Panc1 (cell line): ENCODE measurements at regions not wholly inside any gene's neighbourhood (a gene's known extent, or its start where the extent isn't known, plus 50 kb on each side); places are given as distances from the start of the nearest gene placed in this dataset.

Source experiments
- ATAC-seq: fragments of 200-7000 bp; cut with Tn5 transposase; 2 replicates; pipeline ENCODE4 v1.9.1; 2020; ENCODE audit warnings: mild to moderate bottlenecking, moderate library complexity
- BruUV-seq: library from RNA; stranded (reverse); fragments of 400-500 nt; replicated peaks from 2 replicates; lab custom pipeline; 2021; lab: Mats Ljungman, UMichigan
- CTCF ChIA-PET: fragments of 300-600 bp; sonication (Branson Sonifier 250); formaldehyde crosslinking; loops from one replicate; lab custom pipeline; 2022; ENCODE audit warnings: antibody characterized with exemption; lab: Charles Lee
- POLR2A ChIA-PET: fragments of 300-600 bp; sonication (Branson Sonifier 250); formaldehyde crosslinking; loops from one replicate; lab custom pipeline; 2022; ENCODE audit warnings: antibody characterized with exemption; lab: Charles Lee
- DNase-seq: peaks from one replicate; pipeline ENCODE4 v3.0.0-alpha.2; 2010; ENCODE audit warnings: low read depth, low spot score
- H3K27ac ChIP-seq: 2 replicates; pipeline ENCODE4 v1.5.1; 2011; ENCODE audit warnings: mild to moderate bottlenecking, low read length, inconsistent platforms
- H3K27me3 ChIP-seq: fragments of 200-500 bp; sonication (Bioruptor generic); 2 replicates; pipeline ENCODE4 v1.6.0; 2014; ENCODE audit warnings: low read length, inconsistent platforms; ENCODE audit not compliant: control insufficient read depth, insufficient read depth
- H3K36me3 ChIP-seq: fragments of 200-500 bp; sonication (Bioruptor generic); 2 replicates; pipeline ENCODE4 v1.5.1; 2014; ENCODE audit warnings: inconsistent platforms, mild to moderate bottlenecking, low read length, moderate library complexity; ENCODE audit not compliant: control insufficient read depth, insufficient read depth
- H3K4me1 ChIP-seq: 2 replicates; pipeline ENCODE4 v1.5.1; 2011; ENCODE audit warnings: inconsistent platforms, mild to moderate bottlenecking, low read length, moderate library complexity; ENCODE audit not compliant: control insufficient read depth, insufficient read depth
- H3K4me3 ChIP-seq, 2 experiments: 2 replicates each; pipeline ENCODE4 v1.5.1; 2011 to 2012; ENCODE audit warnings: low read depth in 2 of 2, low read length in 2 of 2, mild to moderate bottlenecking in 2 of 2, inconsistent platforms in 1 of 2, moderate library complexity in 1 of 2
- H3K9me3 ChIP-seq: fragments of 200-500 bp; sonication (Bioruptor generic); 2 replicates; pipeline ENCODE4 v1.5.1; 2014; ENCODE audit warnings: low read depth, mild to moderate bottlenecking, inconsistent platforms, low read length, moderate library complexity; ENCODE audit not compliant: control insufficient read depth, insufficient read depth
- POLR2AphosphoS5 ChIP-seq: IDR thresholded peaks from 2 replicates; pipeline ENCODE4 v1.6.1; 2012; ENCODE audit warnings: mild to moderate bottlenecking, low read depth, low read length, moderate library complexity
- SIN3A ChIP-seq: IDR thresholded peaks from 2 replicates; pipeline ENCODE4 v1.6.1; 2012; ENCODE audit warnings: low read depth, mild to moderate bottlenecking, low read length, moderate library complexity, borderline replicate concordance; ENCODE audit not compliant: insufficient read depth
- TCF7L2 ChIP-seq: IDR thresholded peaks from 2 replicates; pipeline ENCODE4 v1.6.1; 2011; ENCODE audit warnings: mild to moderate bottlenecking, low read depth, low read length, inconsistent platforms
- in situ Hi-C: cut with HindIII; loops from 2 replicates; pipeline ENCODE4 v1.10.0; 2016; ENCODE audit warnings: low sequenced_read_pairs, low pct_unique_long_range_greater_than_20kb
- intact Hi-C: fragments of 100-400 bp; cut with micrococcal nuclease; formaldehyde crosslinking; loops from one replicate; pipeline ENCODE4 v1.10.0; 2022; ENCODE audit not compliant: unreplicated experiment
- TF ChIP-seq, protein P1 (sequence below): fragments of 450-650 bp; IDR thresholded peaks from 2 replicates; pipeline ENCODE4 v1.5.1; 2017; ENCODE audit warnings: mild to moderate bottlenecking
- TF ChIP-seq, protein P2 (sequence below), 2 experiments: IDR thresholded peaks; 2 replicates each; pipeline ENCODE4 v1.6.1; 2011 to 2012; ENCODE audit warnings: low read depth in 2 of 2, control low read depth in 1 of 2, low read length in 1 of 2, mild to moderate bottlenecking in 1 of 2, moderate library complexity in 1 of 2; ENCODE audit not compliant: insufficient read depth in 1 of 2

DNA sequence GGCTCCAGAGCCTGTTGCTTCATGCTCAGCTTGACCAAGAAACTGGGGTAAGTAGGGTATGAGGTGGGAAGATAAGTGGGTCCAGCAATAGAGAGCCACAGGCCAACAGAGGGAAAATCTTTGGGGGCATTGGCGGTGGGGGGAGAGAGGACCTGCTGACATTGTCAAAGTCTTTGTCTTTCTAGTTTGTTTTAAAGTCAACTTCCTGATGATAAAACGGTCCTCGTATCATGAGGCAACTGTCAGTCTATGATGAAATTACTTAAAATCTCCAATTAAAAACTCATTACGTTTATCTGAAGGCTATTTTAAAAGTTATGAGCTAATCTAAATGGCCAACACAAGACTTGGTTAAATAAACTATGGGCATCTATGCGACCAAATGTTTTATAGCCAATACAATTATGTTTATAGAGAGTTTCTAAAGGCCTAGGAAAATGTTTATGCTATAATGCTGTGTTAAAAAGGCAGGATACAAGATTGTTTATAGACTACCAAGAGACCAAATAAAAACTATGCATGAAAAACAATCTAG lies 84.4 kb upstream of the CD28 start:
- intact Hi-C loops, result no loop called here
- ChIA-PET CTCF (no interaction called here), POLR2A (no interaction called here)
- no peak for ATAC-seq
- Histone ChIP-seq H3K27me3 (no peaks in the 10 kb centered on the region), H3K36me3 (no peaks in the 10 kb centered on the region), H3K27ac (no peak overlapping the region), H3K4me1 (peaks cover 3% of the 10 kb centered on the region; the same call in 1 of the 2 replicates), H3K9me3 (no peaks in the 10 kb centered on the region), H3K4me3 (no peak overlapping the region)
- no peak for DNase-seq
- in situ Hi-C loops, result no loop called here
- no TSS peak for BruUV-seq
- TF ChIP-seq POLR2AphosphoS5 (no peak), SIN3A (no peak), TCF7L2 (no peak)
- TF ChIP-seq, protein P1, sequence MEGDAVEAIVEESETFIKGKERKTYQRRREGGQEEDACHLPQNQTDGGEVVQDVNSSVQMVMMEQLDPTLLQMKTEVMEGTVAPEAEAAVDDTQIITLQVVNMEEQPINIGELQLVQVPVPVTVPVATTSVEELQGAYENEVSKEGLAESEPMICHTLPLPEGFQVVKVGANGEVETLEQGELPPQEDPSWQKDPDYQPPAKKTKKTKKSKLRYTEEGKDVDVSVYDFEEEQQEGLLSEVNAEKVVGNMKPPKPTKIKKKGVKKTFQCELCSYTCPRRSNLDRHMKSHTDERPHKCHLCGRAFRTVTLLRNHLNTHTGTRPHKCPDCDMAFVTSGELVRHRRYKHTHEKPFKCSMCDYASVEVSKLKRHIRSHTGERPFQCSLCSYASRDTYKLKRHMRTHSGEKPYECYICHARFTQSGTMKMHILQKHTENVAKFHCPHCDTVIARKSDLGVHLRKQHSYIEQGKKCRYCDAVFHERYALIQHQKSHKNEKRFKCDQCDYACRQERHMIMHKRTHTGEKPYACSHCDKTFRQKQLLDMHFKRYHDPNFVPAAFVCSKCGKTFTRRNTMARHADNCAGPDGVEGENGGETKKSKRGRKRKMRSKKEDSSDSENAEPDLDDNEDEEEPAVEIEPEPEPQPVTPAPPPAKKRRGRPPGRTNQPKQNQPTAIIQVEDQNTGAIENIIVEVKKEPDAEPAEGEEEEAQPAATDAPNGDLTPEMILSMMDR, result no peak
- TF ChIP-seq, protein P2, sequence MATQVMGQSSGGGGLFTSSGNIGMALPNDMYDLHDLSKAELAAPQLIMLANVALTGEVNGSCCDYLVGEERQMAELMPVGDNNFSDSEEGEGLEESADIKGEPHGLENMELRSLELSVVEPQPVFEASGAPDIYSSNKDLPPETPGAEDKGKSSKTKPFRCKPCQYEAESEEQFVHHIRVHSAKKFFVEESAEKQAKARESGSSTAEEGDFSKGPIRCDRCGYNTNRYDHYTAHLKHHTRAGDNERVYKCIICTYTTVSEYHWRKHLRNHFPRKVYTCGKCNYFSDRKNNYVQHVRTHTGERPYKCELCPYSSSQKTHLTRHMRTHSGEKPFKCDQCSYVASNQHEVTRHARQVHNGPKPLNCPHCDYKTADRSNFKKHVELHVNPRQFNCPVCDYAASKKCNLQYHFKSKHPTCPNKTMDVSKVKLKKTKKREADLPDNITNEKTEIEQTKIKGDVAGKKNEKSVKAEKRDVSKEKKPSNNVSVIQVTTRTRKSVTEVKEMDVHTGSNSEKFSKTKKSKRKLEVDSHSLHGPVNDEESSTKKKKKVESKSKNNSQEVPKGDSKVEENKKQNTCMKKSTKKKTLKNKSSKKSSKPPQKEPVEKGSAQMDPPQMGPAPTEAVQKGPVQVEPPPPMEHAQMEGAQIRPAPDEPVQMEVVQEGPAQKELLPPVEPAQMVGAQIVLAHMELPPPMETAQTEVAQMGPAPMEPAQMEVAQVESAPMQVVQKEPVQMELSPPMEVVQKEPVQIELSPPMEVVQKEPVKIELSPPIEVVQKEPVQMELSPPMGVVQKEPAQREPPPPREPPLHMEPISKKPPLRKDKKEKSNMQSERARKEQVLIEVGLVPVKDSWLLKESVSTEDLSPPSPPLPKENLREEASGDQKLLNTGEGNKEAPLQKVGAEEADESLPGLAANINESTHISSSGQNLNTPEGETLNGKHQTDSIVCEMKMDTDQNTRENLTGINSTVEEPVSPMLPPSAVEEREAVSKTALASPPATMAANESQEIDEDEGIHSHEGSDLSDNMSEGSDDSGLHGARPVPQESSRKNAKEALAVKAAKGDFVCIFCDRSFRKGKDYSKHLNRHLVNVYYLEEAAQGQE (IDR thresholded peaks at IDR 0.05; ENCODE audit: insufficient read depth in 1 of 2, low read depth in 2 of 2, low read length in 1 of 2), result no peak

DNA sequence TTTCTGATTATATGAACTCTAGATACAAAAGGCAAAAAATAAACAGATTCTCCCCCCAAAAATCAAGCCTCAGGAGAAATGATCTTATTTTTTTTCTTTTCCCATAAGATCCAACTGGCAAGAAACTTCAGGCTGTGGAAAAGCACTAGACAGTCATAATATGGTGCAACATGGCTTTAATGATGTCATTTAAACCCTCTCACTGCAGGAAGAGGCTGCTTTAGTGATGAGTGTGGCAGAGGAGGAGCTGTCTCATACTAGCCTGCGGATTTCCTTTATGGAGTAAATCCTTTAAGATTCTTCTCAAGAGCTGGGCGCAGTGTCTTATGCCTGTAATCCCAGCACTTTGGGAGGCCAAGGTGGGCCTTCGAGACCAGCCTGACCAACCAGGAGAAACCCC lies 83.3 kb upstream of the CD28 start:
- TF ChIP-seq, protein P2 (IDR thresholded peaks at IDR 0.05; ENCODE audit: insufficient read depth in 1 of 2, low read depth in 2 of 2, low read length in 1 of 2), result no peak
- TF ChIP-seq SIN3A, result no peak
- no peak for TF ChIP-seq TCF7L2
- no peak for TF ChIP-seq POLR2AphosphoS5
- TF ChIP-seq, protein P1, result no peak
- no peaks in the 10 kb centered on the region for H3K27me3 ChIP-seq
- no peak overlapping the region for H3K4me3 ChIP-seq
- POLR2A ChIA-PET, result no interaction called here
- DNase-seq (peak; percentile 22), ATAC-seq (no peak)
- no peaks in the 10 kb centered on the region for H3K9me3 ChIP-seq
- peaks cover 3% of the 10 kb centered on the region; the same call in 1 of the 2 replicates for H3K4me1 ChIP-seq
- in situ Hi-C loops (no loop called here), intact Hi-C loops (no loop called here)
- CTCF ChIA-PET, result no interaction called here
- no TSS peak for BruUV-seq
- no peak overlapping the region for H3K27ac ChIP-seq
- no peaks in the 10 kb centered on the region for H3K36me3 ChIP-seq
